Neural progenitor cell (in vitro differentiated cells): ENCODE measurements at regions not wholly inside any gene's neighbourhood (a gene's known extent, or its start where the extent isn't known, plus 50 kb on each side); places are given as distances from the start of the nearest gene placed in this dataset.

Experiments
- DNase-seq: peaks from one replicate; pipeline ENCODE4 v3.0.0-alpha.2; 2016; ENCODE audit warnings: low spot score
- H2AFZ ChIP-seq: fragments of 200-600 bp; sonication (generic); replicated peaks from 2 replicates; pipeline ENCODE4 v1.6.1; 2016; ENCODE audit warnings: antibody characterized with exemption
- H3F3A ChIP-seq: fragments of 200-600 bp; sonication (generic); 2 replicates; pipeline ENCODE4 v1.6.1; 2016; ENCODE audit warnings: antibody characterized with exemption, low read depth
- H3K27ac ChIP-seq: fragments of 200-600 bp; sonication (generic); 2 replicates; pipeline ENCODE4 v1.5.1; 2016; ENCODE audit warnings: mild to moderate bottlenecking
- H3K27me3 ChIP-seq: fragments of 200-600 bp; sonication (generic); 2 replicates; pipeline ENCODE4 v1.6.1; 2016; ENCODE audit warnings: mild to moderate bottlenecking, moderate library complexity
- H3K36me3 ChIP-seq: fragments of 200-600 bp; sonication (generic); 2 replicates; pipeline ENCODE4 v1.5.1; 2016
- H3K4me1 ChIP-seq: fragments of 200-600 bp; sonication (generic); 2 replicates; pipeline ENCODE4 v1.6.1; 2016; ENCODE audit warnings: mixed run types
- H3K4me2 ChIP-seq: fragments of 200-600 bp; sonication (generic); 2 replicates; pipeline ENCODE4 v1.6.1; 2016
- H3K4me3 ChIP-seq: fragments of 200-600 bp; sonication (generic); 2 replicates; pipeline ENCODE4 v1.5.1; 2016
- H3K79me2 ChIP-seq: fragments of 200-600 bp; sonication (generic); 2 replicates; pipeline ENCODE4 v1.6.1; 2016; ENCODE audit warnings: low read depth
- H3K9ac ChIP-seq: fragments of 200-600 bp; sonication (generic); 2 replicates; pipeline ENCODE4 v1.6.1; 2016
- H3K9me3 ChIP-seq: fragments of 200-600 bp; sonication (generic); 2 replicates; pipeline ENCODE4 v1.5.1; 2016; ENCODE audit warnings: low read depth
- H4K20me1 ChIP-seq: fragments of 200-600 bp; sonication (generic); 2 replicates; pipeline ENCODE4 v1.6.1; 2016; ENCODE audit warnings: low read depth
- H3K27ac Mint-ChIP-seq: 3 replicates; pipeline ENCODE4 v1.8.0; 2021; ENCODE audit warnings: mixed read lengths
- H3K27me3 Mint-ChIP-seq: 2 replicates; pipeline ENCODE4 v1.8.0; 2022; ENCODE audit warnings: low read depth, mild to moderate bottlenecking, inconsistent platforms, moderate library complexity, mixed read lengths; ENCODE audit not compliant: insufficient read depth
- H3K36me3 Mint-ChIP-seq: 3 replicates; pipeline ENCODE4 v1.8.0; 2021; ENCODE audit warnings: mixed read lengths
- H3K4me1 Mint-ChIP-seq: 3 replicates; pipeline ENCODE4 v1.8.0; 2021; ENCODE audit warnings: mixed read lengths
- H3K4me3 Mint-ChIP-seq: 3 replicates; pipeline ENCODE4 v1.8.0; 2021; ENCODE audit warnings: mild to moderate bottlenecking, moderate library complexity, mixed read lengths
- H3K9me3 Mint-ChIP-seq: 3 replicates; pipeline ENCODE4 v1.8.0; 2020; ENCODE audit warnings: mixed read lengths
- EZH2 ChIP-seq: fragments of 200-600 bp; sonication (generic); IDR thresholded peaks from 2 replicates; pipeline ENCODE4 v1.6.1; 2017; ENCODE audit warnings: antibody characterized with exemption, mild to moderate bottlenecking, moderate library complexity
- EZH2phosphoT487 ChIP-seq: fragments of 200-600 bp; sonication (generic); IDR thresholded peaks from 2 replicates; pipeline ENCODE4 v1.6.1; 2017; ENCODE audit warnings: antibody characterized with exemption
- TF ChIP-seq, protein P1 (sequence below): fragments of 200-600 bp; sonication (generic); IDR thresholded peaks from 2 replicates; pipeline ENCODE4 v1.5.1; 2017; ENCODE audit warnings: antibody characterized with exemption, mild to moderate bottlenecking

DNA sequence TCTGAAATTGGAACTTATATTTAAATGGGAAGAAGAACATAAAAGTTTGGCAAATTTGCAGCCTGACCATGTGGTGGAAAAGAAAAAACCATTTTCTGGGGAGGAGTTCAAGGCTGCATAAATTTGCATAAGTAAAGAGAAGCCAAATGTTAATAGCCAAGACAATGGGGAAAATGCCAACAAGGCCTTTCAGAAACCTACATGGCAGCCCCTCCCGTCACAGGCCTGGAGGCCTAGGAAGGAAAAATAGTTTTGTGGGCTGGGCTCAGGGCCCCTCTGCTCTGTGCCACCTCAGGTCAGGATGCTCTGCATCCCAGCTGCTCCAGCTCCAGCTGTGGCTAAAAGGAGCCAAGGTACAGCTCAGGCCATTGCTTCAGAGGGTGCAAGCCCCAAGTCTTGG is 67.6 kb upstream of the CCDC60 start:
- peaks cover 12% of the 10 kb centered on the region for H3K4me1 ChIP-seq
- H3K79me2 ChIP-seq = no peaks in the 10 kb centered on the region
- no peak overlapping the region for H2AFZ ChIP-seq
- Mint-ChIP-seq H3K4me3 (no peak overlapping the region), H3K36me3 (no peaks in the 10 kb centered on the region), H3K9me3 (peaks cover 18% of the 10 kb centered on the region), H3K27me3 (peaks cover 8% of the 10 kb centered on the region), H3K4me1 (peaks cover 6% of the 10 kb centered on the region), H3K27ac (no peak overlapping the region)
- H3F3A ChIP-seq = peaks cover 17% of the 10 kb centered on the region
- H3K4me2 ChIP-seq = no peak overlapping the region
- no peaks in the 10 kb centered on the region for H3K9me3 ChIP-seq
- no peak overlapping the region for H3K27ac ChIP-seq
- H4K20me1 ChIP-seq = no peaks in the 10 kb centered on the region
- no peak overlapping the region for H3K4me3 ChIP-seq
- TF ChIP-seq, protein P1, sequence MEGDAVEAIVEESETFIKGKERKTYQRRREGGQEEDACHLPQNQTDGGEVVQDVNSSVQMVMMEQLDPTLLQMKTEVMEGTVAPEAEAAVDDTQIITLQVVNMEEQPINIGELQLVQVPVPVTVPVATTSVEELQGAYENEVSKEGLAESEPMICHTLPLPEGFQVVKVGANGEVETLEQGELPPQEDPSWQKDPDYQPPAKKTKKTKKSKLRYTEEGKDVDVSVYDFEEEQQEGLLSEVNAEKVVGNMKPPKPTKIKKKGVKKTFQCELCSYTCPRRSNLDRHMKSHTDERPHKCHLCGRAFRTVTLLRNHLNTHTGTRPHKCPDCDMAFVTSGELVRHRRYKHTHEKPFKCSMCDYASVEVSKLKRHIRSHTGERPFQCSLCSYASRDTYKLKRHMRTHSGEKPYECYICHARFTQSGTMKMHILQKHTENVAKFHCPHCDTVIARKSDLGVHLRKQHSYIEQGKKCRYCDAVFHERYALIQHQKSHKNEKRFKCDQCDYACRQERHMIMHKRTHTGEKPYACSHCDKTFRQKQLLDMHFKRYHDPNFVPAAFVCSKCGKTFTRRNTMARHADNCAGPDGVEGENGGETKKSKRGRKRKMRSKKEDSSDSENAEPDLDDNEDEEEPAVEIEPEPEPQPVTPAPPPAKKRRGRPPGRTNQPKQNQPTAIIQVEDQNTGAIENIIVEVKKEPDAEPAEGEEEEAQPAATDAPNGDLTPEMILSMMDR = no peak
- no peak for TF ChIP-seq EZH2
- no peak for TF ChIP-seq EZH2phosphoT487
- no peak overlapping the region for H3K9ac ChIP-seq
- H3K36me3 ChIP-seq = no peaks in the 10 kb centered on the region
- H3K27me3 ChIP-seq = no peaks in the 10 kb centered on the region
- DNase-seq = no peak

DNA sequence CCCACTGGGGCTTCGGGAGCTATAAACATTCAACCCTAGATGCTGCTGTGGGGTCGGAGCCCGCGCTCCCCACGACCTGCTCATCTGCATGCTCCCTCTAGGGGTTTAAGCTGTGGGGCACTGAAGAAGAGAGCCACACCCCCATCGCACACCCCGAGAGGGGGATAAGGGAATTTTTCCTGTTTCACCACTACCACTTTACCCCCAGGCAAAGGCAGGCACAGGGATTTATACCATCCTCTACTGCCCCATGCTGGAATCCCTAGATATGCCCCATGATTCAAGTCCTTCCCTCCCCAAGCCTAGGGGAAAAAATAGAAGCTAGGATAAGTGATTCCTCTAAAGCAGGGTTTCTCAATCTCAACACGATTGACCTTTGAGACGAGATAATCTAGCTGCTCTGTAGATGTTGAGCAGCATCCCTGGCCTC is 59.9 kb upstream of the CCDC60 start:
- Histone ChIP-seq H3K4me1 (peaks cover 6% of the 10 kb centered on the region), H4K20me1 (no peaks in the 10 kb centered on the region), H3K36me3 (no peaks in the 10 kb centered on the region), H3K9ac (no peak overlapping the region), H3K79me2 (no peaks in the 10 kb centered on the region), H3K4me3 (no peak overlapping the region), H3F3A (no peaks in the 10 kb centered on the region), H3K9me3 (no peaks in the 10 kb centered on the region), H2AFZ (no peak overlapping the region), H3K4me2 (no peak overlapping the region), H3K27ac (no peak overlapping the region), H3K27me3 (no peaks in the 10 kb centered on the region)
- H3K4me1 Mint-ChIP-seq = no peaks in the 10 kb centered on the region
- H3K36me3 Mint-ChIP-seq = no peaks in the 10 kb centered on the region
- H3K27ac Mint-ChIP-seq = no peak overlapping the region
- peak; percentile 19 for DNase-seq
- TF ChIP-seq, protein P1 = peak; percentile 20
- TF ChIP-seq EZH2phosphoT487 (no peak), EZH2 (no peak)
- no peak overlapping the region for H3K4me3 Mint-ChIP-seq
- H3K9me3 Mint-ChIP-seq = peaks cover 4% of the 10 kb centered on the region
- H3K27me3 Mint-ChIP-seq = peaks cover 4% of the 10 kb centered on the region

DNA sequence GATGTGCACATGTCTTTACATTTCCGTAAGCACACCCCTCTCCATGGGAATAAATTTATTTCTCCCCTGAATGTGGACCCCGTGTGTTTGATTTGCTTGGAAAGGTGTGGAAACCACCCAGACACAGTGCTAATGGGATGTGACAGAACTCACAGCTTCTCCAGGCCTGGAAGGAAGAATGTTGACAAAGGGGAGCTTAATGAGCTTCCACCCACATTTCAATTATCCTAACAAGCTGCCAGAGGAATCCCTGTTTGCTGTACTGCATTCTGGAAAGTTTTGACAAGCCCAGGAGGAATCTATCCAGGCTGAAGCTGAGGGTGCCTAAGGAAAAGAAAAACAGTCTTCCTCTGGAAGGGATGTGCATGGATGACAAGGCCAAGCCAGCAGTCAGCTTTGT is 51.2 kb upstream of the CCDC60 start:
- Histone ChIP-seq H3K27ac (peak overlapping the region; percentile 31), H3K36me3 (no peaks in the 10 kb centered on the region), H3K9ac (no peak overlapping the region), H2AFZ (no peak overlapping the region), H3K9me3 (no peaks in the 10 kb centered on the region), H3K4me1 (peaks cover 35% of the 10 kb centered on the region), H3K27me3 (no peaks in the 10 kb centered on the region), H3K79me2 (no peaks in the 10 kb centered on the region), H3K4me2 (peak overlapping the region; percentile 16), H3K4me3 (no peak overlapping the region), H3F3A (peaks cover 13% of the 10 kb centered on the region), H4K20me1 (no peaks in the 10 kb centered on the region)
- H3K36me3 Mint-ChIP-seq = no peaks in the 10 kb centered on the region
- DNase-seq = peak; percentile 77
- no peak overlapping the region for H3K4me3 Mint-ChIP-seq
- peaks cover 4% of the 10 kb centered on the region for H3K4me1 Mint-ChIP-seq
- TF ChIP-seq, protein P1 = no peak
- no peak for TF ChIP-seq EZH2
- TF ChIP-seq EZH2phosphoT487 = no peak
- no peaks in the 10 kb centered on the region for H3K9me3 Mint-ChIP-seq
- peaks cover 4% of the 10 kb centered on the region for H3K27me3 Mint-ChIP-seq
- H3K27ac Mint-ChIP-seq = no peak overlapping the region
